ENCODE measurements at regions not wholly inside any gene's neighbourhood (a gene's known extent, or its start where the extent isn't known, plus 50 kb on each side); places are given as distances from the start of the nearest gene placed in this dataset.
"Not testable (repeated sequence)": the region's sequence is repeated elsewhere in the genome, so short reads cannot be mapped to it uniquely, and the experiment has no call there.

GRCh38 chr20:48040491-48040890, 255.2 kb upstream of the SULF2 start:
- no peak for DNase-seq (ENCODE audit: low read depth)
- no peak overlapping the region for H3K4me3 ChIP-seq (replicated peaks; ENCODE audit: low read depth, low read length)
- no peak for TF ChIP-seq CTCF (IDR thresholded peaks at IDR 0.05; ENCODE audit: low read length, missing control alignments)

- DNase-seq (ENCODE audit: low read depth) = no peak
- no peak for TF ChIP-seq CTCF (IDR thresholded peaks at IDR 0.05; ENCODE audit: low read length, missing control alignments)
- no peak overlapping the region for H3K4me3 ChIP-seq (replicated peaks; ENCODE audit: low read depth, low read length)
Measured at GRCh38 chr20:48040051-48040450, 254.8 kb upstream of the SULF2 start.

- no peak overlapping the region for H3K4me3 ChIP-seq (replicated peaks; ENCODE audit: low read depth, low read length)
- no peak for DNase-seq (ENCODE audit: low read depth)
- TF ChIP-seq CTCF (IDR thresholded peaks at IDR 0.05; ENCODE audit: low read length, missing control alignments) = no peak
Measured at GRCh38 chr20:48039514-48039913, 254.2 kb upstream of the SULF2 start.

GRCh38 chr20:48038713-48039112, 253.4 kb upstream of the SULF2 start:
- DNase-seq (ENCODE audit: low read depth) = no peak
- no peak overlapping the region for H3K4me3 ChIP-seq (replicated peaks; ENCODE audit: low read depth, low read length)
- TF ChIP-seq CTCF (IDR thresholded peaks at IDR 0.05; ENCODE audit: low read length, missing control alignments) = no peak

GRCh38 chr20:48037798-48038197, 252.5 kb upstream of the SULF2 start:
- not testable (repeated sequence) for H3K4me3 ChIP-seq (replicated peaks; ENCODE audit: low read depth, low read length); DNase-seq (ENCODE audit: low read depth)

- H3K4me3 ChIP-seq (replicated peaks; ENCODE audit: low read depth, low read length) = no peak overlapping the region
- no peak for TF ChIP-seq CTCF (IDR thresholded peaks at IDR 0.05; ENCODE audit: low read length, missing control alignments)
- DNase-seq (ENCODE audit: low read depth) = no peak
Measured at GRCh38 chr20:48035961-48036731, 250.9 kb upstream of the SULF2 start.

GRCh38 chr20:48034751-48035150, 249.5 kb upstream of the SULF2 start:
- DNase-seq (ENCODE audit: low read depth) = no peak

GRCh38 chr20:48033005-48033404, 247.7 kb upstream of the SULF2 start:
- H3K4me3 ChIP-seq (replicated peaks; ENCODE audit: low read depth, low read length); DNase-seq (ENCODE audit: low read depth): not testable (repeated sequence)

More at GRCh38 chr20:48034751-48035150, 249.5 kb upstream of the SULF2 start:
- TF ChIP-seq CTCF (IDR thresholded peaks at IDR 0.05; ENCODE audit: low read length, missing control alignments) = no peak
- no peak overlapping the region for H3K4me3 ChIP-seq (replicated peaks; ENCODE audit: low read depth, low read length)

Measured in fibroblast of pulmonary artery (primary cell).